OCI-LY3 (cell line): ENCODE measurements at regions not wholly inside any gene's neighbourhood (a gene's known extent, or its start where the extent isn't known, plus 50 kb on each side); places are given as distances from the start of the nearest gene placed in this dataset.

Experiments used
- EZH2phosphoT487 ChIP-seq: fragments of 200-600 bp; shearing (Covaris generic); IDR thresholded peaks from 2 replicates; pipeline ENCODE4 v1.6.1; 2018; ENCODE audit warnings: antibody characterized with exemption, mixed run types, low read depth
- TF ChIP-seq, protein P1 (sequence below): fragments of 200-600, 300-600 bp; sonication (generic); IDR thresholded peaks from 2 replicates; pipeline ENCODE4 v1.5.1; 2014; ENCODE audit warnings: antibody characterized with exemption, low read length, low read depth

DNA sequence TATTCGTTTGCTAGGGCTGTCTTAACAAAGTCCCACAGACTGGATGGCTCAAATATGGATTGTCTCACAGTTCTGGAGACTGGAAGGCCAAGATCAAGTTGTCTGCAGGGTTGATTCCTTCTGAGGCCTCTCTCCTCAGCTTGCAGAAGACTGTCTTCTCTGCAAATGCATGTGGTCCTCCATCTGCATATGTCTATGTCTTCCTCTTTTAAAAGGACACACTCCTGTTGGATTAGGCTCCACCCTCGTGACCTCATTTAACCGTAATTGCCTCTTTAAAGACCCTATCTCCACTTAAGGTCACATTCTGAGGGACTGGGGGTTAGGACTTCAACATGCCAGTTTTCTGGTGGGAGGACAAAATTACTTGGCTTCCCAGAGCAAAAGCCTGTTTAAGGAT, 123.3 kb downstream of the SLC38A6 start:
- TF ChIP-seq, protein P1, sequence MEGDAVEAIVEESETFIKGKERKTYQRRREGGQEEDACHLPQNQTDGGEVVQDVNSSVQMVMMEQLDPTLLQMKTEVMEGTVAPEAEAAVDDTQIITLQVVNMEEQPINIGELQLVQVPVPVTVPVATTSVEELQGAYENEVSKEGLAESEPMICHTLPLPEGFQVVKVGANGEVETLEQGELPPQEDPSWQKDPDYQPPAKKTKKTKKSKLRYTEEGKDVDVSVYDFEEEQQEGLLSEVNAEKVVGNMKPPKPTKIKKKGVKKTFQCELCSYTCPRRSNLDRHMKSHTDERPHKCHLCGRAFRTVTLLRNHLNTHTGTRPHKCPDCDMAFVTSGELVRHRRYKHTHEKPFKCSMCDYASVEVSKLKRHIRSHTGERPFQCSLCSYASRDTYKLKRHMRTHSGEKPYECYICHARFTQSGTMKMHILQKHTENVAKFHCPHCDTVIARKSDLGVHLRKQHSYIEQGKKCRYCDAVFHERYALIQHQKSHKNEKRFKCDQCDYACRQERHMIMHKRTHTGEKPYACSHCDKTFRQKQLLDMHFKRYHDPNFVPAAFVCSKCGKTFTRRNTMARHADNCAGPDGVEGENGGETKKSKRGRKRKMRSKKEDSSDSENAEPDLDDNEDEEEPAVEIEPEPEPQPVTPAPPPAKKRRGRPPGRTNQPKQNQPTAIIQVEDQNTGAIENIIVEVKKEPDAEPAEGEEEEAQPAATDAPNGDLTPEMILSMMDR, result no peak
- no peak for TF ChIP-seq EZH2phosphoT487
